ENCODE measurements at regions not wholly inside any gene's neighbourhood (a gene's known extent, or its start where the extent isn't known, plus 50 kb on each side); places are given as distances from the start of the nearest gene placed in this dataset.

GRCh38 chr11:70631624-70632047, 233.3 kb downstream of the CTTN start:
- no peak for DNase-seq

GRCh38 chr11:70633610-70634009, 235.3 kb downstream of the CTTN start:
- DNase-seq: no peak

GRCh38 chr11:70636659-70637058, 238.3 kb downstream of the CTTN start:
- DNase-seq: no peak

GRCh38 chr11:70637186-70637800, 239.0 kb downstream of the CTTN start:
- no peak for DNase-seq

- no peak for DNase-seq
Measured at GRCh38 chr11:70637949-70638583, 239.7 kb downstream of the CTTN start.

GRCh38 chr11:70640408-70640807, 242.1 kb downstream of the CTTN start:
- DNase-seq: no peak

DNA sequence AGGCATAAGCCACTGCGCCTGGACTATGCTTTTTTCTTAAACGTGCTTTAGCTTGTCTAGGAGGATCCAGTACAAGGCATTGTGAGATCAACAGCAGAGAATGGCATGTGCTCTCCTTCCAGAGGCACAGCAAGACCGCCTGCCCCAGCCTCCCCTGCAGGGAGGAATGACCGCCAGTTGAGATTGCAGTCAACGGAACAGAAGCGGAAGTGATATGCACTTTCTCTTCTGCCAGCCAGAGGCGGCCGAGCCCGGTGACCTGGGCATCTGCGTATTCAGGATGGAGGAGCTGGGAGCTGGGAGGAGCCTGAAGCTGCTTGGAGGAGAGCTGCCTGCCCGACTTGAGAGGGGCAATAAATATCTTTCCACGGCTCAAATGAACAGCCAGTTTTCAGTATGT, 243.0 kb downstream of the CTTN start:
- no peak for DNase-seq

DNA sequence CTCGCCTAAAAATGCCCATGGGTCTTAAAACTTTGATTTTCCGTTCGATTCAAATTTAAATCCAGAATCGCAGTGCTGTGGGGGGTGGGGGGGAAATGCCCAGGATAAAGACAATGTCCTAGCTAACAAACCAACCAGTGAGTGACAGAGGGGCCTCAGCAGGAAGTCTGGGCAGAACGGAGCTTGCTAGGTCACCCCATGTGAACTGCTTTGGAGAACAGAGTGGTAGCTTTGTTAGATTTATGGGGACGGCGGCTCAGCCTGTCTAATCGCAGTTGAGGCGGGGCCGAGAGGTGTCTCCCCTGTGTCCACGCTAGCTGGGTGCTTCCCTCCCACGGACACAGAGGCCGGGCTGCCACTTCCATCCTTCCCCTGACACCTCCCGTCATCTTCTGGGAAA, 243.9 kb downstream of the CTTN start:
- DNase-seq: no peak

GRCh38 chr11:70643642-70644041, 245.3 kb downstream of the CTTN start:
- no peak for DNase-seq

DNA sequence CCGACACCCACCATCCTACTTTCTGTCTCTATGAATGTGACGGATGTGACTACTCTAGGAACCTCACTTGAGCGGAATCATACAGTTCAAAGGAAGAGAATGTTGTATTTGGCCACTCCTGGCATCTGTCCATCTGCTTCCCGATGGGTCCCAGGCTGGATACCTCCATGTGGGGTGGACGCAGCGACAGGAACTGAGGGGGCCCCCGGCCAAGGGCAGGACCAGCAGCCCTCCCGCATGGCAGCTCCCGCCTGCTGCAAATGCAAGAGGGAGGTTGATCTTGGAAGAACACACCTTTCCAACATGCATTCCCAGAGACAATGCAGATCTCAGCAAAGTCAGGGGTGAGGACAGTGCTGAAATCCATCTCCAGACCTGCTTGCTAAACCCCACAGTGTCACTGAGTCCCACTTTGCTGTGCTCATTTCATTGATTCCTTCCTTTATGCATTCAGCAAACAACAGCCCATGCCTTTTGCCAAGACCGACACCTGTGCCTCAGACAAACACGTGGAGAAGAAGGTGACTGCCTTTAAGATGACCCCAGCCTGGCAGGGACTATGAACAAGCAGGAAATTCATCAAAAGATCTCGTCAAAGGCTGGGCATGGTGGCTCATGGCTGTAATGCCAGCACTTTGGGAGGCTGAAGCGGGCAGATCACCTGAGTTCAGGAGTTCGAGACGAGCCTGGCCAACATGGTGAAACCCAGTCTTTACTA, 246.2 kb downstream of the CTTN start:
- no peak for DNase-seq

DNA sequence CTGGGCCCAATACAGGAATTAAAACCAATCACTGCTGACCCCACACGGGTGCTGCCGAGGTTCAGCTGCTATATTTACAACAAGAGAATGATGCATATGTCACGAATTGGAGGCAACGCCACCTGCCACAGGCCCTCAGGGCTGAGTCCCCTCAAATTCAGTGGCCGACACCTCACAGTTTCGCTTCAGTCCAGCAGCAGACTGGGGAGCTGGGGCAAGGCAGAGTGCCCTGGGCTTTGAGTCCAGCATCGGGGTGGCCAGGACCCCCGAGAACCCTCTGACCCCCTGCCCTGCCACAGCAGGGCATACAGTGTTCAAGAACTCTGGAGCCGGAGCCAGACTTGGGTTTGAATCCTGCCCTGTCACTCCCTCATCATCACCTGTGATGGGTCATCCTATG, 247.2 kb downstream of the CTTN start:
- no peak for DNase-seq

DNA sequence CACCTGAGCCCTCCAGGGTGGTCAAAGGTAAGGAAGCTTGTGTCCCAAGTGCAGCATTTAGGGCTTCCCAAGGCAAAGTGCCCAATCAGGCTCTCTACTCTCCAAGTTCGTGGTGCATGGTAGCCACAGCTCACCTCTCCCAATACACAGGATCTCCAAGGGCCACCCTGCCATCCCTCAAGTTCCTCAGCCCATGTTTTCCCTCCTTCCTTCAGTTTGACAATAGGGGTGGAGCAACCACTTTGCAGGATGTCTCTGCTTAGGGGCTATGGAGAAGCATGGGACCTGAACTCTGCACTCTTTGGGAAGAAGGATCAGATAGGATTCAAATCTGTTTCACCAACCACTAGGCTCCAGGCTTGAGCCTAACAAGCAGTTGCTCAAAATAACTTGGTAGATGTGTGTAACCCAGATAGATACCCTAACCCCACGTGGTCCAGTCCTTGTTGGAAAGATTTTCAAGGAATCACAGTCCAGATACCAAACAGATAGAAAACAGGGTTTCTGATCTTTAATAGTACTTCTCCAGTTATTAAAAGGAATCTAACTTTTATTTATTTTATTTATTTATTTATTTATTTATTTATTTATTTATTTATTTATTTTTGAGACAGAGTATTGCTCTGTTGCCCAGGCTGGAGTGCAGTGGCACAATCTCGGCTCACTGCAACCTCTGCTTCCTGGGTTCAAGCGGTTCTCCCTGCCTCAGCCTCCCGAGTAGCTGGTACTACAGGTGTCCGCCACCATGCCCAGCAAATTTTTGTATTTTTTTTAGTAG, 248.1 kb downstream of the CTTN start:
- no peak for DNase-seq

DNA sequence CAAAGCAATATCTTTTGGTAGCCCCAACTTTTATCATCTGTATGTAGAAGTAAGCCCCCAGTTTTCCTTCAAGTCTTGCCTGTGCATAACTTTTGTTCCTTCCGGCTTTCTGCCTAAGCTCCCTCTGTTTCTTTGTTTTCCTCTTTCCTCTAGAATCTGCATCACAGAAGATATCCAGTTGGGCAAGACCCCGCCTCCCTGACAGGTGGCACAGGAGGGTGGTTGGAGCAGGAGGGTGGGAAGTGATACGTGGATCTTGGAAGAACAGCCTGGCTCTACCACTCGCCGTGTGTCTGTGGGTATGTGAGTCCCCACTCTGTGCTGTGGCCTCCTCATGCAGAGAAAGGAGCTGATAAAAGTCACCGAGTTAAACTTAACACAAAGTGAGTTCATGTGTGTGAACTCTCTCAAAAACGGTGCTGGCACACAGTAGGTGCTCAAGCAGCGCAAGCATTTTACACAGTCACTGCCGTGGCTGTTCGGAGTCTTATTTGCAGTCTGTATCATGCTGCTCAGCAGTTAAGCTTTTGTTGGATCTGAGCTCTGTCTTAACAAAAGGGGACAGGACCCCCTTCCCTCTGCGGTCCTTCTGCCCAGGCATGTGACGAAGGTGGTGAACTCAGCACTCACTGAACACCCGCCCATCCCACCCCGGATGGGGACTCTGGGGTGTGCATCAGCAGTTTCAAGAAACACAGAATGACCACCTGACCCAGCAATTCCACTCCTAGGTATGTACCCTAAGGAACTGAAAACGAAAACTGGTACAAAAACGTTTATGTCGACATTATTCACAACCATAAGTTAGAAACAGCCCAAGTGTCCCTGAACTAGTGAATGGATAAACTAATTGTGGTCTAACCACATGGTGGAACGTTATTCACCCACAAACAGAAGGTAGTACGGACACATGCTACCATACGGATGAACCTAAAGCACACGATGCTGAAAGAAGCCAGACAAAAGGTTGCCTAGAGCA, 249.1 kb downstream of the CTTN start:
- DNase-seq: no peak

GRCh38 chr11:70650075-70650909, 252.0 kb downstream of the CTTN start:
- DNase-seq: no peak

GRCh38 chr11:70651031-70651430, 252.7 kb downstream of the CTTN start:
- no peak for DNase-seq

- no peak for DNase-seq
Measured at GRCh38 chr11:70654016-70654415, 255.7 kb downstream of the CTTN start.

GRCh38 chr11:70655816-70656215, 257.5 kb downstream of the CTTN start:
- no peak for DNase-seq

- no peak for DNase-seq
Measured at GRCh38 chr11:70656252-70656651, 257.9 kb downstream of the CTTN start.

DNA sequence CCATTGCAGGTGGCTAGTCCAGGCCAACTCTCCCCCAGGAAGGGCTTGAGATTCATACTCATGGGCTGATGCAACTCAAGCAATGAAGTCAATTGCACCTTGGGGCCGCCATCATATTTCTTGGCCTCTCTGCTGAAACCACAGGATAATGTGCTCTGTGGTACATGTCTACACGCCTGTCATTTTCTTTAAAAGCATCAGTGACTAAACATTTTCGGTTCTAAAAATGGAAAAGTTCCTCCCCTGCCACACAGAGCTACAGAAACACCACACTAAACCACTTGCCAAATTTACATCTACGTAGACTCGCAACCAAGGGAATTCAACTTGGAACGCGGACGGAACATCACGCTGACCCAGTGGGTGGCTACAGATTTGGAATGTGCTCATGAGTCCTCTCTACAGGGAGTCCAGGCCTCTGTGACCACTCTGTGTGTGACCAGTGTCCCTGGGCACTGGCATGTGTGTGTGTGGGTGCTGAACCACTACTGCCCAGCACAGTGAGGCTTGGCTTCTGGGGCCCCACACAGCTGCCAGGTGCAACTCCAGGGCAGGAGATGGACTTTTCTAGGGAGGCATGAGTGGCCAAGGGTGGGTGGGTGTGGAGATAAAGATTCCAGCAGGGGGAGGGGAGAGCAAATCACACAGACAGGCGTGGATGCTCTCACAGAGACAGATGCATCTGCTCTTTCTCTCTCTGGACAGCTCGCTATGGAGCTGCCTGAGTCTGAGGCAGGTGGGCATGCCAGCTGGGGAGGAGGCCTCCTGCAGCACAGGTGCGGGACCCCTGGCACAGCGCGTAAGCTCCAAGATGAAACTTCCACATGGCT, 261.9 kb downstream of the CTTN start:
- DNase-seq: no peak

GRCh38 chr11:70660889-70661197, 262.5 kb downstream of the CTTN start:
- no peak for DNase-seq

Data from activated gamma-delta T cell treated with Interleukin-2 at 50 U/mL for 16 hours (primary cell).